HG03439 (cell line): ENCODE measurements at regions not wholly inside any gene's neighbourhood (a gene's known extent, or its start where the extent isn't known, plus 50 kb on each side); places are given as distances from the start of the nearest gene placed in this dataset.

ENCODE experiments used
- ATAC-seq: cut with Tn5 transposase; IDR thresholded peaks from one replicate; pipeline ENCODE4 v1.9.1; 2021; ENCODE audit warnings: mild to moderate bottlenecking, moderate library complexity; ENCODE audit not compliant: unreplicated experiment

DNA sequence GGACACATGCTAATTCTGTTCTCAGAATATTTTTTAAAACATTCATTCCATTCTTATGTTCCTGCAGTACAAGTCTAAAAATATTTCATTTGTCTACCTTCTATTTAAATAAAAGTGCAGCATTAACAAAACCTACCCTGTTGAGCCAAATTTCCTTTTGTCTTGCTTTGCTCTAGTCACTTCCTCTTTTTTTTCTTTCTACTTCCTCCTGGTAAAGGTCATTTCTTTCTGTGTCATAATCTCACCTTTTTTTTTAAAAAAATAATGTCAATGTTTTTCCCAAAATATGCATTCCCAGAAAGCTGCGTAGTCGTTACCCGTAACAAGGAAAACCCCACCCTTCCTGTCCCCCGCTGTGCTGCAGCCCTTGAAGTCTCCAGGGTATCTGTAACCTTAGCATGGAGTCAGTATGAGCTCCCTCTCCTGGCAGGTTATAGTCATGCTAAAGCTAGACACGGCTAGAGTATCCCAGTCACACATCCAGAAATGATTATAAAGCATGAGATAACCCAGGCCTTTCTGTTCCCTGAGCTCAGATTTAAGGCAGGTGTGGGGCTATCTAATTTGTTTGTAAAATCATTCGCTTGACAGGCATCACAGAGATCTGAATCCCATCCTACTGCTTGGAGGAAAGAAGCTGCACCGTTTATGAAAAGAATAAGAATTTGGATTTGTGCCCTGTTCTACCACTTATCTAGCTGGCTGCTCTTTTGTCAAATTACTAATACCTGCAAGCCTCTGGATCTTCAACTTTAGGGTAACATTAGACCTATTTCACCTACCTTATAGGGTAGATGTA, 51.1 kb upstream of the EED start:
- peak; percentile 95 for ATAC-seq

DNA sequence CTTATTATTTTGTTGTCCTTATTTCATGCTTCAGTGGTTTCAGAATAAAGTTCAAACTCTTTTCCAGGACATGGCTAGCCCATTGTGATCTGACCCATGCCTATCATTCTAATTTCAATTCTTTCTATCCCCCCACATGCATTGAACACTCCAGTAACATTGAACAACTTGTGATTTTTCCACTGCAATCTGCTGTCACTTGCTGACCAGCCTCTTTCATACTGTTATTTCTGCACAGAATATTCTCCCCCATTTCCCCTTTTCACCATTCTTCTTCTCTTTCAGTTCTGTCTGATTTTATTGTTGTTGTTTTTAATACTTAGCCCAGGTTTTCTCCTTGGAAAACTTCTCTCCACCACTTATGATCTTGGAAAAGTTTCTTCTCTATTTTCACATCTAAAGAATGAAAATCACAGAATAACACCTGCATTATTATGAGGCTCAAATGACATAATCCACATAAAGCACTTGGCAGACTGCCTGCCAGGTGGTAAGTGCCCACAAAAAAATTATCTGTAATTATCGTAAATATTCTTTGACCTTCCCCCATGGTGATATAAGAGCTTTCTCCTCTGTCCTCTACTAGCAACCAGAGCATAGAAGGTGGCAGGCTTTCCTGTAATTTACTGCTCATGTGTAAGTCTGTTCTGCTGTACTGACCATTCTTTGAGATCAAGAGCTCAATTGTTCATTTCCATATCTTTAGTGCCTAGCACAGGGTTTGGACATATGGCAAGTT, 51.9 kb upstream of the EED start:
- ATAC-seq = peak; percentile 18

DNA sequence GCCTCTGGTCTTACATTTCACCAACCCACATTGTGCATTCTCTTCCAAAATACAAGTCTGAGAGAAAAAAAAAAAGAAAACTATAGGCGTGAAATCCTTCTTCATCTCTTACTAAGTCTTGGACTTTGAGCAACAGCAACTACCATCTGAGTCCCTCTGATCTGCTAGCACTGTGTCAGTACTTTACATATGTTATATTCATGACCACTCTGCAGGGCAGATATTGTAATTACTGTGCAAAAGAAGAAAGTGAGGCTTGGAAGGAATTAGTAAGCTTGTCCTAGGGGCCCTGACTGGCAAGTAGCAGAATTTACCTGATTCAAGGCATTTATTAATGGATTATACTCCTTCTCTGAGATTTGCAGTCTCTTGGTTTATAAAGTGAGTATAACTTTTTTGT, 52.7 kb upstream of the EED start:
- no peak for ATAC-seq

DNA sequence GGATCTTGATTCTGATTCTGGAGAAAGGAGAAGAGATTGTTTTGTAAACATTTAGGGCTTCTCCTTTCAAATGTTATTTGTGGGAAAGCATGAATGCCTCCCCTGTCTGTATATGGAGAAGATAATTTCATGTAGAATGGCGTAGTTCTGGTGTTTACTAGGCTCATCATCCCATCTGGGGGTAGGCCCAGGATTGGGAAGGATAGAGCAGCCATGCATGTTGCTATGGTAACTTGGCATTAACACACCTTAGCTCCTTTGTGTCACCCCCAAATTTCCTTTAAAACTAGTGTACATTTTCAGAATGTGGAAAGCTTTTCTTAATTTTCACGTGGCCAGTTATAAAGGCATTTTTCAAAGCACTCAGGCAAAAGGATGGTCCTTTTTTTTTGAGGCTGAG, 57.5 kb upstream of the EED start:
- no peak for ATAC-seq

DNA sequence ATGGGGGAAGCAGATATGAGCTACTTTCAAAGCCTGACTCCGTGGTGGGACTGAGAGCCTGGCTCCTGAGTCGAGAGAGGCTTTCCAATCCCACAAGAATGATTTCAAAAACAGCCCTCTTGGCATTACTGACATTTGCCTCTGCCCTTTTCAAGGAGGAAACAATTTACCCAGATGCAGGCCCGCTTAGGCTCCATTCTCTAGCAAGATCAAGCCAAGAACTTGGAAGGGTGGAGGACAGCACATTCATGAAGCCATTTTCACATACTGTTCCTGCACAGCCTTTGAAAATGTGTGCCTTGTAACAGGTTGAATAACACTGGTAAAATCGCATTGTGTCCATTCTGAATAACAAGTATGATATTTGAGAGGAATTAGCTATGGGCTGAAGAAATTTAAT, 58.2 kb upstream of the EED start:
- ATAC-seq = no peak

DNA sequence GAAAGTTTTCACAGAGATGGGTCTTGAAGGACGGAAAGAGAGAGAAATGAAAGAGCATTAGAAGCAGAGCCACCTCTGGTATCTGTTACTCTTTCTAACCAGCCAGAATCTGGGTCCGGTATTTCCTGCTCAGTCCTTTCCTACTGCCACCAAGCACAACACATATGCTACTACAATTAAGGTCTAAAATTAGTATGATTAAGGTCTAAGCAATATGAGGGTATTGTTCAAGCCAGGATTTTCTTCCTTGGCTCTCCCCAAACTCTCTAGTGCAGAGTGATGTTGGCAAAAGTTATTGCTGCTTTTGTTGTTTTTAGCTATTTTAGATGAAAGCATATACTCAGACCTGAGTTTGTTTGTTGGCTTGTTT, 59.2 kb upstream of the EED start:
- ATAC-seq = no peak

DNA sequence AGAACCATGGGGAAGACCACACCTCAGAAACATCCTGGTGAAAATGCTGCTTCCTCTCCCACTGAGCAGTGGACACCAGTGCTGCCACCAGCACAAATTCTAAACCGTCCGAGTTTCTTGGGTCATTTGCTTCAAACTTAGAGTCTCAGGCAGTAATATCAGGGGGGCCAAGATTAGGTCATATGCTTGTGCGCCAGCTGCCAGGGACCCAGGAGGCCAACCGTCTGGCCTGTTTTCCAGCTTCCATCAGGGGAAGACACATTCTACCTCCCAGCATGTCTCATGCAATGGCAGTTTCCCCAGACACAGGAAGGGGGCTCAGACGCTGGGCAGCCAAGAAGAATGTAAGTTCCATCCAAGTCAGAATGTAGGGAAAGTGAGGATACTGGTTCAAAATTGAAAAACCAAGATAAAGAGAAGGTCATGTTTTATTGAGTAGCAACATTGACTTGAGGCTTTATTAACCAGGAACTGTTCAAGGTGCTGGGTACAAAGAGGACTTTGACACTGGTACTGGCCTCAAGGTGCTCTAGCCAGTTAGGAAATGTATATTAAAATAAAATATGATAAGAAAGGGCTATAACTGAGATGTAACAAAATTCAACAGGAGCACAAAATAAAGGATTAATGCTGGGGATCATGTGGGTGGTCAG, 59.7 kb upstream of the EED start:
- ATAC-seq = no peak

DNA sequence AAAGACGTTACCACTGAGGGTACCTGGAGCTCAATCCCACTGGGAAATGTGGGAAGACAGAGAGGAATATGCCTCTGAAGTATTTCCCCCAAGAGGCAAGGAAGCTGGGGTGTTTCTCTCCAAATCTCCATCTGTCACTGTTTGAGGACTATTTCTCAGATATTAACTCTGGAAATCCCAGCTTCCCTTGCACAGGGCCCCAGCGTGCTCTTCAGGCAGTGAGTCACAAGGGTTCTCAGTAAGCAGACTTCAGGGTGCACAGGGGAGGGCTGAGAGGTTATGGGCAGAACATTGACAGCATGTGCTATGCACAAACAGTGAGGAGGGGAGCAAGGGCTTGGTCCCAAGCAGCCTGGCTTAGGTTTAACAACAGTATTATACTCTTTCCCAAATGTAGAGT, 60.9 kb upstream of the EED start:
- no peak for ATAC-seq

DNA sequence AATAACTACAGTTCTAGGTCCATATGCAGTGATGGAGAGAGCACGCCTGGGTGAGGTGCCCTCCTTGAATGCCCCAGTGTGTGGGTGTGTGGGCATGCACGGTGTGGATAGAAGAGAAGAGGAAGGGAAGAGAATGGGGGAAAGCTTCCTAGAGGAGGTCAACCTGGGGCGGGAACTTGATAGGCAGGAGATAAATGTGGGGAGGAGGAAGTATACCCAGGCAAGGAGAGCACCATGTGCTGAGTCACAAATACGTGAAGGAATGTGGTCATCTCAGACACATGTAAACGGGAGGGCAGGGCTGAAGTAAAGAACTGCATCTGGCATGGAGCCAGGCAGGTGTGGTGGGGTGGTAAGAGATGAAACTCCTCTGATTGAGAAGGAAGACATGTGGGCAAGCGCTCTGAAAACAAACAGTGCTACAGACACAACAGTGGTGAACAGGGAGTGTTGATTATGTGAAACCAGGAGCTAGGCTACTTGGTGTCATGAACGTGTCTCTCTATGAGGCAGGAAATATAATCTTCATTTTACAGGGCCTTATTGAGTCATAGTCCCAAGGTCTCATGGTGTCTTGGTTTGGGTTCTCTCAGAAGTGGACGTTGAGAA, 61.5 kb upstream of the EED start:
- peak; percentile 88 for ATAC-seq

DNA sequence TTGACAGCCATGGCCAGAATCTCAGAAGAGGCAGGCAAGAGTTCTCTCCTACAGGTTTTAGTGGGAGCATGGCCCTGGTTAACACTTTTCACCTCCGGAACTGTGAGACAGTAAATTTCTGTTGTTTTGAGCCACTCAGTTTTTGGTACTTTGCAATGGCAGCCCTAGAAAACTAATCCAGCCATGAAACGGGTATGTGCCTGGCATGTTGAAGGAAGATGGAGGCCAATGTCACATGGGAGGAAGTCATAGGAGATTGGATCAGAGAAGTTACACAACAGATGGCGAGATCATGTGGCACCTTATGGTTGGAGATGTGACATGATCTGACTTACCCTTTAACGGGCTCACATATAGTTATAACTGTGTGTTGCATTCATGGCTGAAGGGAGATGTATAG, 63.2 kb upstream of the EED start:
- ATAC-seq = no peak

DNA sequence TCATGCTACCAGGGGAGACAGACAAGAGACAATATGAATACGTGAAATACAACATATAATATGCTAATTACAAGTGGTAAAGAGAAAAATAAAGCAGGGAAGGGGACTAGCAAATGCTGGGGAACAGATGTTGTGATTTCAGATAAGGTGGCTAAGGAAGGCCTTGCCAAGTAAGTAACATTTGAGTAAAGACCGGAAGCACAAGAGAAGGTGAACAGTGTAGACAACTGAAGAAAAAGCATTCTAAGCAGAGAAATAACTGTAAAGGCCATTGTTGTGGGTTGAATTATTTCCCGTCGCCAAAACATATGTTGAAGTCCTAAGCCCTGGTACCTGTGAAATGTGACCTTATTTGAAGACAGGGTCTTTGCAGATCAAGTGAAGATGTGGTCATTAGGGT, 63.7 kb upstream of the EED start:
- ATAC-seq = no peak

DNA sequence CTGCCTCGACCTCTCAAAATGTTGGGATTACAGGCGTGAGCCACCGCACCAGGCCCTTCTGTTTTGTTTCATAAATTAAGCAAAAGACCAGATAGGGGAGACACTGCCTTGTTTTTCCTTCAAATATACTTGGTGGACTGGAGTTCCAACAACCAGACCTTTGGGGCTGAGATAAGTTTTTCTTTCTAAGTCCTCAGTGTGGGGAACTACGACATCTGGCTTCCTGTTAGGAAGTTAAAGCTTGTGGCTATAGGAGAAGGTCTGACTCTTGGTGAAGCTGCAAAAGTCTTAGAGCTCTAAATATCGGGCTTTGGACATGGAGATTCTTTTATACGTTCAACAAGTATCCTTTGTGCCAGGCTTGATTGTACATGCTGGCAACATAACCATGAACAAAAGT, 64.1 kb upstream of the EED start:
- no peak for ATAC-seq

DNA sequence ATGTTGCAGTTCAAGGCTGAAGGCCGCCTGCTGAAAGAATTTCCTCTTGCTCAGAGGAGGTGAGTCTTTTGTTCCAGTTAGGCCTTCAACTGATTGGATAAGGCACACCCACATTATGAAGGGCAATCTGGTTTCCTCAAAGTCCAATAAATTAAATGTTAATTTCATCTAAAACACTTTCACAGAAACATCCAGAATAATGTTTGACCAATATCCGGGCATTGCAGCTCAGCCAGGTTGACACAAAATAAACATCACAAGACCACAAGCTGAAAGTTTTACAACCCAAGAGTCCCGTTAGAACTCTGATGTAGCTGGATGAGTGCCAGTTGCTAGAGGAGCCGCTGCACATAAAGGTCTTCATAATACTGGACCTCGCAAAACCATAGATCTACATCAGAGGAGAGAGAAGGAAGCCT, 64.9 kb upstream of the EED start:
- no peak for ATAC-seq

DNA sequence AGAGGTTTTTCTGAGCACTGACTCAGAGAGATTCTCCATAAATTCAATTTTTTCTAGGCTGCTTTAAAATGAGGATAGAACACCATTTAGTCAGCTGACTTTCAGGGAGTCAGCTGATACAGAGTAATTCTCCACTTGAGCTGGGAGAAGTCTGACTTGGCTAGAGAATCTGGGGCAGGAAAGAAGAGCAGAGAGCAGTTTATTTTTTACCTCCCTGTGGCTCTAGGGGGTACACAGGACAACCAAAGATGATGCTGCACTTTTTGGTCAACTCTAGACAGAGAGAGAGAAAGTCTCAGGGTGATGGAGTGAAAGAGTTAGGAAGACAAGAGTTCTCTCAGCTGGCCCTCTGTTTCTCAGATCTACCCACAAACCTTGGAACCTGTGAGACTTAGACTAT, 67.3 kb upstream of the EED start:
- no peak for ATAC-seq

DNA sequence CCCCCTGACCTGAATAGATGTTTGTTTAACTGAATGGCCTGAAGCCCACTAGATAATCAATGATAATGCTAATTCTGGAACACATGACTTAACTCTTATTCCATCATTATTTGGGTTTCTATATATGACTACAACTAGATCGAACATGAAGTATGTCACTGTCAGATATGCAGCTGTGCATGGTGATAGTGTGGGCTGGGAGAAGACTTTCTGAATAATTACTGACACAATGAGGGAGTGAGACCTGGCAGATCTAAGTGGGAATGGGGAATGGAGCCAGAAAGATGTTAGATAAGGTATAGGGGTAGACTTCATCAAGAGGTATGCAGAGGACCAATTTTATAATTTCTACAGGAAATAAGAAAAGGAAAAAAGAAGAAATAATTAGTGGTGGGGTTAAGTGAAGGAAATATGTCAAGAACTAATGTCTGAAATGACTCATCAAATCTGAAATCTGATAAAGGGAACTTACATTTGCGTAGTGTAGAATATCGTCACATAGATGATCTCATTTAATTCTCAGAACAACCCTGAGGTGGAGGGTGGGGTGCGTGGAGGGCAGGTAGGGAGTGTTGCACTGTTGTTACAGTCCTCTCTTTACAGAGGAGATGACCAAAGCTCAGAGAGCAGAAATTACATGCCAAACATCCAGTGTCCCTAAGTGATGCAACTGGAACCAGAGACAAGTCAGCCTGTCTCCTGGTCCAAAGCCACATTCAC, 68.2 kb upstream of the EED start:
- ATAC-seq = peak; percentile 63

DNA sequence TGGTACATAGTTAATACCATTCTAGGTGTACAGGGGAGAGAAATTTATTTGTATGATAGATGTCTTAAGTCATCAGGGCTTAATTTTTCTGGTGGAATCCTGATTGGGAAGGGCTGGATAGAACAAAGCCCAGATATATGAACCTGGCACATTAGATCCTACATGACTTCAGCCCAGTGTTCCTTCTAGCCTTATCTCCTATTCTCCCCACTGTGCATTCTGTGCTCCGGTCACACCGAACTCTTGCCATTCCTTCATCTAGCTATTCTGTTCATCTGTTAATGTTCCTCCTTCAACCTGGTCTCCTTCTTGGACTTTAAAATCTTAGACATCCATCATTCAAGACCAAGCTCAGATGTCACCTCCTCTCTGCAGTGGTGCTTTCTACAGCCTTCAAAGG, 68.9 kb upstream of the EED start:
- no peak for ATAC-seq

DNA sequence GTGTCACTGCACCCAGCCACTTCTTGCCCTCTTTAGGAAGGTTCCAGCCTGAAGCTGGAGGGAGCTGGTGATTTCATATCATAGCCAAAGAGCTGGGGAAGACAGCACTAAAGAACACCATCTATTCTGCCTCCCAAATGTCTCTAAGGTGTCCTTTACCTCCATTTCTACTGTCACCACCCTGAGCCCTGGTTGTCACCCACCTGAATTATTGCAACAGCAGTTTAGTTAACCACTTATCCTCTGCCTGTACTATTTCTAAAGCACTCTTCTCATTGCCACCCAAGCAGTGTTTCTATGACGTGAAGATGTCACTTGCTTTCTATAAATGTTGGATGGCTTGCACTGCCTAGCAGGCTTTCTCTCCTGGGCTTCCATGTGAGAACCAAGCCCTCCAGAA, 69.4 kb upstream of the EED start:
- no peak for ATAC-seq

DNA sequence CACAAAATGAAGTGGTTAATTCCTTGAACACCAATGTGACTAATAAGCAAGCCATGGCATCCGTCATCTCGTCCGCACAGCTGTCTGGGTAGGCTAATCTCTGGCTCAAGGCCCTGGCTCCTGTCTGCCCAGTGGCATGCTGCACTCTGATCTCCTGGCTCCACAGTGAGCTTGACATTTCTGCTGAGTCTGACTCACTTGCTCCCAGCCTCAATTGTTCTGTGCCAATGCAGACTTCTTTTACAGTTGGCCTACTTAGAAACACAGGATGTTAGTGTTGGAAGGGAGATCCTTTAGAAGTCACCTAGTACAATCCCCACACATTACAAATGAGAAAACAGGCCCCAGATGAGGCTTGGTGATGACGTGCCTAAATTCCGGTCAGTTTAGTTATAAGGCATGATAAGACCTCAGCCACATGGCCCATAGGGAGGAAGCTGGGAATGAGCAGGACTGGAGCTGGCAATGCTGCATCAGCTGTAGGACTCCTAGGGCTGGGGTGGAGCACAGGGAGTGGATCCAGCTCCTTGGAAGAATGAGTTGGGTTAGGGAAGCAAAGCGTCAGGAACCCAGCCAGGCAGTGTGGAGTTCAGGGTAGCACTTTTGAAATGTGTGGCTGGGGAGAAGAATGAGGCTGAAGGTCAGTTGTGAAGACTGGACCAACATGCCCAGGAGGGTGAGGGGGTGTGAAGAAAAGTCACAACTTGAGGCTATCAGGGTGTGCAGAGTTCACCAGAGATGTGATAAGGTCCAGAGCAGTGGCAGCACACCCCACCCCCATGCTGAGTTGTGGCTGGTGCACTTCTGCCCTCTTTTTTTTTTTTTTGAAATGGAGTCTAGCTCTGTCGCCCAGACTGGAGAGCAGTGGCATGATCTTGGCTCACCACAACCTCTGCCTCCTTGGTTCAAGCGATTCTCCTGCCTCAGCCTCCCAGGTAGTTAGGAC, 70.2 kb upstream of the EED start:
- ATAC-seq = no peak

DNA sequence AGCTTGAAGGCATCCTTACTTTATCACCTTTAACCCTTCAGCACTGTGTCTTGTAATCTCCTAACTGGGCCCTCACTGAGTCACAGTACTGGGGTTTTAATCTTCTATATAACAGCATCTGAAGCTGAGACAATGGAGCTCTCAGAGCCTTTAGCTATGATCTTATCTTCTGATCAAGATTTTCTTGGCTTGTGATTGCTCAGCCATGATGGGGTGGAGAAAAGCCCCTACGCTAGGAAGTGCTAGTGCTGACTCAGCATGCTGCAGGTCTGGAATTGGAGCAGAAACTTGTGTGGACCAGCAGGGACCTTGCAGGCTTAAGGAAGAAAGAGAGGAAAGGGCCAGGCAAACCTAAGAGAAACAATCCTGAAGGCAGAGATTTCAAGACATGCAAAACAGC, 71.7 kb upstream of the EED start:
- ATAC-seq = no peak

DNA sequence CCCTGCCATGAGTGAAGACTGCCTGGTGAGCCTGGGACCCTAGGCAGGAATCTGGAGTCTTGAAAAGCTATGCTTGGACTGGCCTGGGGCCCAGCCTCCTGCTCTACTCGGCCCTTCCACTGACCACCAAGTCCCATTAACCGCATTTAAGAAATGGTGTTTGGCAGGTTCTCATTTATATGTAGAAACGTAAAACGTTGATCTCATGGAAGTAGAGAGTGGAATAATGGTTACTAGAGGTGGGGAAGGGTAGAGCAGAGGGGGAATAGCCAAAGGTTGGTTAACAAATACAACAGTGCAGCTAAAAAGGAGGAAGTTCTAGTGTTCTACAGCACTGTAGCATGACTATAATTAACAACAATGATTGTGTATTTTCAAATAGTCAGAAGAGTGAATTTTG, 72.9 kb upstream of the EED start:
- ATAC-seq = no peak
